HepG2 (cell line): ENCODE measurements at regions not wholly inside any gene's neighbourhood (a gene's known extent, or its start where the extent isn't known, plus 50 kb on each side); places are given as distances from the start of the nearest gene placed in this dataset.

Experiments
- ATAC-seq: fragments of 200-7000 bp; cut with Tn5 transposase; 3 replicates; pipeline ENCODE4 v1.9.1; 2020; ENCODE audit warnings: mild to moderate bottlenecking, moderate library complexity
- BruUV-seq: library from RNA; stranded (reverse); fragments of 400-500 nt; replicated peaks from 2 replicates; lab custom pipeline; 2021; lab: Mats Ljungman, UMichigan
- CTCF ChIA-PET: fragments of 300-600 bp; formaldehyde crosslinking; extraction: SDS; loops from one replicate; lab custom pipeline; 2021; ENCODE audit warnings: low total read pairs, inconsistent platforms, low intra/inter-chr PET ratio; lab: Yijun Ruan, JAX
- POLR2A ChIA-PET: fragments of 350-600 bp; sonication (Branson Sonifier 250); formaldehyde crosslinking; loops from one replicate; lab custom pipeline; 2020; ENCODE audit warnings: antibody characterized with exemption, inconsistent platforms; lab: Yijun Ruan, JAX
- DNase-seq: peaks from one replicate; pipeline ENCODE4 v3.0.0-alpha.2; 2015; ENCODE audit warnings: low spot score
- FAIRE-seq: peaks from 3 replicates; lab custom pipeline; 2011; peaks lifted over from hg19 to GRCh38; lab: Jason Lieb, UNC
- H2AFZ ChIP-seq: one replicate; pipeline ENCODE4 v1.6.1; 2011; ENCODE audit warnings: low read length, inconsistent platforms
- H3K27ac ChIP-seq: fragments of 300-600 bp; 3 replicates; pipeline ENCODE4 v1.8.0; 2011; ENCODE audit warnings: mixed run types, mild to moderate bottlenecking, mixed read lengths, low read length, inconsistent platforms; ENCODE audit not compliant: insufficient read depth; ENCODE audit errors: extremely low read length
- H3K27me3 ChIP-seq, 2 experiments: fragments of 200-600 bp in 1 of 2; 2 replicates in 1 of 2; 3 replicates in 1 of 2; pipeline versions ENCODE4 v1.6.0 to v1.8.0; 2011; ENCODE audit warnings: low read length in 2 of 2, mild to moderate bottlenecking in 2 of 2, moderate library complexity in 2 of 2, inconsistent platforms in 1 of 2; ENCODE audit not compliant: insufficient read depth in 2 of 2, control insufficient read depth in 1 of 2
- H3K36me3 ChIP-seq, 2 experiments: fragments of 200-600 bp in 1 of 2; replicated peaks in 1 of 2; 2 replicates in 1 of 2; 3 replicates in 1 of 2; pipeline versions ENCODE4 v1.5.1 to v1.8.0; 2011; ENCODE audit warnings: low read length in 2 of 2, inconsistent platforms in 1 of 2; ENCODE audit not compliant: insufficient read depth in 2 of 2, control insufficient read depth in 1 of 2
- H3K4me1 ChIP-seq: 2 replicates; pipeline ENCODE4 v1.5.1; 2012; ENCODE audit warnings: low read length, inconsistent platforms; ENCODE audit not compliant: insufficient read depth
- H3K4me2 ChIP-seq: 2 replicates; pipeline ENCODE4 v1.6.0; 2011; ENCODE audit warnings: low read depth, low read length, inconsistent platforms
- H3K4me3 ChIP-seq, 3 experiments: fragments of 200-600 bp in 1 of 3; sonication (generic), shearing (Covaris generic) in 1 of 3; replicated peaks in 1 of 3; 2 replicates each; pipeline ENCODE4 v1.5.1; 2011 to 2016; ENCODE audit warnings: low read length in 3 of 3, inconsistent platforms in 2 of 3, low read depth in 2 of 3, mild to moderate bottlenecking in 2 of 3, control low read depth in 1 of 3, mixed read lengths in 1 of 3; ENCODE audit not compliant: insufficient read depth in 1 of 3
- H3K79me2 ChIP-seq: one replicate; pipeline ENCODE4 v1.6.1; 2011; ENCODE audit warnings: low read length, inconsistent platforms; ENCODE audit not compliant: insufficient read depth
- H3K9ac ChIP-seq: 2 replicates; pipeline ENCODE4 v1.6.0; 2011; ENCODE audit warnings: mild to moderate bottlenecking, low read depth, low read length, inconsistent platforms; ENCODE audit not compliant: insufficient read depth
- H3K9me3 ChIP-seq: 2 replicates; pipeline ENCODE4 v1.5.1; 2012; ENCODE audit warnings: mild to moderate bottlenecking, low read length
- H4K20me1 ChIP-seq: 2 replicates; pipeline ENCODE4 v1.6.0; 2011; ENCODE audit warnings: inconsistent platforms, mild to moderate bottlenecking, low read length, moderate library complexity; ENCODE audit not compliant: insufficient read depth
- IRF2 ChIP-seq: IDR thresholded peaks from 2 replicates; pipeline ENCODE4 v1.6.1; 2018; ENCODE audit warnings: missing genetic modification reagents, missing compliant biosample characterization
- MAF1 ChIP-seq: sonication (generic); formaldehyde crosslinking; IDR thresholded peaks from 2 replicates; pipeline ENCODE4 v1.5.0; 2020; ENCODE audit warnings: missing genetic modification reagents, borderline replicate concordance
- MTA1 ChIP-seq: sonication (generic); formaldehyde crosslinking; IDR thresholded peaks from 2 replicates; pipeline ENCODE4 v1.4.0; 2020; ENCODE audit warnings: missing genetic modification reagents, mild to moderate bottlenecking, borderline replicate concordance
- POLR2G ChIP-seq: fragments of 200-400 bp; formaldehyde crosslinking; IDR thresholded peaks from 2 replicates; pipeline ENCODE4 v1.6.1; 2018; ENCODE audit warnings: mild to moderate bottlenecking, low read depth, low read length, moderate library complexity
- RORA ChIP-seq: sonication (generic); formaldehyde crosslinking; IDR thresholded peaks from 2 replicates; pipeline ENCODE4 v1.5.0; 2020; ENCODE audit warnings: mild to moderate bottlenecking, missing genetic modification reagents, moderate library complexity
- ZBTB38 ChIP-seq: sonication (generic); formaldehyde crosslinking; IDR thresholded peaks from 2 replicates; pipeline ENCODE4 v1.5.1; 2020; ENCODE audit warnings: mild to moderate bottlenecking, missing genetic modification reagents
- ZFP1 ChIP-seq: IDR thresholded peaks from 2 replicates; pipeline ENCODE4 v1.6.1; 2016
- ZNF234 ChIP-seq: sonication (generic); formaldehyde crosslinking; conservative IDR thresholded peaks from 2 replicates; pipeline ENCODE4 v1.5.1; 2020; ENCODE audit warnings: mild to moderate bottlenecking, missing genetic modification reagents
- WGBS: methylation state at CpG from one replicate; pipeline ENCODE4 v1.1.6; 2017; ENCODE audit warnings: low lambda C conversion rate; 5-methylcytosine and 5-hydroxymethylcytosine counted together
- in situ Hi-C: cut with HindIII; loops from 2 replicates; pipeline ENCODE4 v1.10.0; 2017; ENCODE audit warnings: low pct_unique_long_range_greater_than_20kb; ENCODE audit not compliant: extremely low pct_ligation_motif_present
- intact Hi-C: fragments of 100-400 bp; cut with micrococcal nuclease; formaldehyde crosslinking; loops from one replicate; pipeline ENCODE4 v1.10.0; 2022; ENCODE audit not compliant: unreplicated experiment
- TF ChIP-seq, protein P1 (sequence below): sonication (generic); formaldehyde crosslinking; IDR thresholded peaks from 2 replicates; pipeline ENCODE4 v1.8.0; 2023; ENCODE audit warnings: mild to moderate bottlenecking, missing genetic modification reagents
- TF ChIP-seq, protein P2 (sequence below): sonication (generic); formaldehyde crosslinking; conservative IDR thresholded peaks from 2 replicates; pipeline ENCODE4 v1.4.0; 2020; ENCODE audit warnings: mild to moderate bottlenecking, missing genetic modification reagents, moderate library complexity
- TF ChIP-seq, protein P3 (sequence below): sonication (generic); formaldehyde crosslinking; IDR thresholded peaks from 2 replicates; pipeline ENCODE4 v1.4.0; 2020; ENCODE audit warnings: mild to moderate bottlenecking, missing genetic modification reagents
- TF ChIP-seq, protein P4 (sequence below): sonication (generic); formaldehyde crosslinking; IDR thresholded peaks from 2 replicates; pipeline ENCODE4 v1.5.0; 2020; ENCODE audit warnings: mild to moderate bottlenecking, missing genetic modification reagents, borderline replicate concordance

DNA sequence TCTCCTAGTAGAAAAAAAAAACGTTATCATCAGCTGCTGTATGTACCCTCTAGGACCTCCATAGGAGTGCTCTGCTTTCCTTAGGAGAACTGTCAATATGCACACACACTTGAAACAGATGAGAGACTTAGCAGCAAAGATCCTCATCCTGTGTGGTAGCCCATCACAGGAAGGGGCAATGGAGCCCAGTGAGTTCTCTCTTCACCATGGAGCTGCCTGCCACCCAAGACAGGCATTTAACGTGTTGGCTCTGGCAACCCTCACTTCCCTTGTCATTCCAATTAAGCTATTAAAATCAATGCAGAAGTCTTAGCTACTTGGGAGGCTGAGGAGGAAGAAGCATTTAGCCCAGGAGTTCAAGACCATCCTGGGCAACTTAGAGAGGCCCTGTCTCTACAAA, 64.8 kb upstream of the PLEKHA5 start (continued):
- TF ChIP-seq MAF1 (CRISPR knock-in tag): no peak
- TF ChIP-seq ZBTB38 (CRISPR knock-in tag): no peak
- TF ChIP-seq, protein P1, sequence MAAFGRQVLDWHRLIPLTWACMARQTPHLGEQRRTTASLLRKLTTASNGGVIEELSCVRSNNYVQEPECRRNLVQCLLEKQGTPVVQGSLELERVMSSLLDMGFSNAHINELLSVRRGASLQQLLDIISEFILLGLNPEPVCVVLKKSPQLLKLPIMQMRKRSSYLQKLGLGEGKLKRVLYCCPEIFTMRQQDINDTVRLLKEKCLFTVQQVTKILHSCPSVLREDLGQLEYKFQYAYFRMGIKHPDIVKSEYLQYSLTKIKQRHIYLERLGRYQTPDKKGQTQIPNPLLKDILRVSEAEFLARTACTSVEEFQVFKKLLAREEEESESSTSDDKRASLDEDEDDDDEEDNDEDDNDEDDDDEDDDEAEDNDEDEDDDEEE (CRISPR knock-in tag): no peak
- TF ChIP-seq, all 625 proteins: peak for 0

DNA sequence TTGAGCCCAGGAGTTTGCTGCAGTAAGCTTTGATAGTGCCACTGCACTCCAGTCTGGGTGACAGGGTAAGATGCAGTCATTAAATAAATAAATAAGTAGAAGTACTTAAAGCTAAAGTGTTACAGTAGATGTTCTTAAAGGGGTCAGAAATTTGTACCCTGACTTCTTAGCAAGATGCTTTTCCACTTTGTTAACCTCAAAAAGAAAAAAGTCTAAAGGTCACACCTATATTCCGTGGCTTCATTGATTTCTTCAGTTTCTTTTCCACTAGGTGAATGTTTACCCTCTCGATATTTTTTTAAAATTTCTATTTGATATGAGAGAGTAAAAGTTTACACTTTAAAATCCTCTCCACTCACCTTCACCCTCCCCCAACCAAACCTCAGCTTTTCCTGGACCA, 64.3 kb upstream of the PLEKHA5 start:
- ChIA-PET CTCF (no interaction called here), POLR2A (interaction anchor here (1.9 kb wide), 1 partner anchor 32 kb away, joined by 15 read pairs; no protein-coding TSS in a partner anchor)
- H4K20me1 ChIP-seq: no peaks in the 10 kb centered on the region
- ATAC-seq (no peak), FAIRE-seq (no peak), DNase-seq (no peak)
- peak overlapping the region; percentile 72 for H3K27ac ChIP-seq
- H3K36me3 ChIP-seq: no peaks in the 10 kb centered on the region
- in situ Hi-C loops (no loop called here), intact Hi-C loops (loop anchor here (1.0 kb wide), 1 partner anchor 65 kb away; no protein-coding TSS in a partner anchor)
- no peak overlapping the region for H2AFZ ChIP-seq
- no TSS peak for BruUV-seq
- H3K9me3 ChIP-seq: no peaks in the 10 kb centered on the region
- H3K79me2 ChIP-seq: no peaks in the 10 kb centered on the region
- peaks cover 36% of the 10 kb centered on the region for H3K4me1 ChIP-seq
- no peaks in the 10 kb centered on the region; a peak in 1 of 5 replicates for H3K27me3 ChIP-seq
- peak overlapping the region in 1 of 3 experiments; percentile 29; a peak in 3 of 6 replicates for H3K4me3 ChIP-seq
- peak overlapping the region; percentile 58 for H3K4me2 ChIP-seq
- H3K9ac ChIP-seq: peak overlapping the region; percentile 41; the same call in 1 of the 2 replicates
- WGBS: 4% methylated on average over 2 of the region's 2 CpGs
- TF ChIP-seq POLR2G (no peak), ZFP1 (CRISPR knock-in tag) (no peak), ZNF234 (no peak), MTA1 (CRISPR knock-in tag) (no peak), RORA (CRISPR knock-in tag) (no peak), IRF2 (CRISPR knock-in tag) (no peak)
- TF ChIP-seq, protein P2, sequence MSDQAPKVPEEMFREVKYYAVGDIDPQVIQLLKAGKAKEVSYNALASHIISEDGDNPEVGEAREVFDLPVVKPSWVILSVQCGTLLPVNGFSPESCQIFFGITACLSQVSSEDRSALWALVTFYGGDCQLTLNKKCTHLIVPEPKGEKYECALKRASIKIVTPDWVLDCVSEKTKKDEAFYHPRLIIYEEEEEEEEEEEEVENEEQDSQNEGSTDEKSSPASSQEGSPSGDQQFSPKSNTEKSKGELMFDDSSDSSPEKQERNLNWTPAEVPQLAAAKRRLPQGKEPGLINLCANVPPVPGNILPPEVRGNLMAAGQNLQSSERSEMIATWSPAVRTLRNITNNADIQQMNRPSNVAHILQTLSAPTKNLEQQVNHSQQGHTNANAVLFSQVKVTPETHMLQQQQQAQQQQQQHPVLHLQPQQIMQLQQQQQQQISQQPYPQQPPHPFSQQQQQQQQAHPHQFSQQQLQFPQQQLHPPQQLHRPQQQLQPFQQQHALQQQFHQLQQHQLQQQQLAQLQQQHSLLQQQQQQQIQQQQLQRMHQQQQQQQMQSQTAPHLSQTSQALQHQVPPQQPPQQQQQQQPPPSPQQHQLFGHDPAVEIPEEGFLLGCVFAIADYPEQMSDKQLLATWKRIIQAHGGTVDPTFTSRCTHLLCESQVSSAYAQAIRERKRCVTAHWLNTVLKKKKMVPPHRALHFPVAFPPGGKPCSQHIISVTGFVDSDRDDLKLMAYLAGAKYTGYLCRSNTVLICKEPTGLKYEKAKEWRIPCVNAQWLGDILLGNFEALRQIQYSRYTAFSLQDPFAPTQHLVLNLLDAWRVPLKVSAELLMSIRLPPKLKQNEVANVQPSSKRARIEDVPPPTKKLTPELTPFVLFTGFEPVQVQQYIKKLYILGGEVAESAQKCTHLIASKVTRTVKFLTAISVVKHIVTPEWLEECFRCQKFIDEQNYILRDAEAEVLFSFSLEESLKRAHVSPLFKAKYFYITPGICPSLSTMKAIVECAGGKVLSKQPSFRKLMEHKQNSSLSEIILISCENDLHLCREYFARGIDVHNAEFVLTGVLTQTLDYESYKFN: peak; percentile 67
- TF ChIP-seq, protein P3, sequence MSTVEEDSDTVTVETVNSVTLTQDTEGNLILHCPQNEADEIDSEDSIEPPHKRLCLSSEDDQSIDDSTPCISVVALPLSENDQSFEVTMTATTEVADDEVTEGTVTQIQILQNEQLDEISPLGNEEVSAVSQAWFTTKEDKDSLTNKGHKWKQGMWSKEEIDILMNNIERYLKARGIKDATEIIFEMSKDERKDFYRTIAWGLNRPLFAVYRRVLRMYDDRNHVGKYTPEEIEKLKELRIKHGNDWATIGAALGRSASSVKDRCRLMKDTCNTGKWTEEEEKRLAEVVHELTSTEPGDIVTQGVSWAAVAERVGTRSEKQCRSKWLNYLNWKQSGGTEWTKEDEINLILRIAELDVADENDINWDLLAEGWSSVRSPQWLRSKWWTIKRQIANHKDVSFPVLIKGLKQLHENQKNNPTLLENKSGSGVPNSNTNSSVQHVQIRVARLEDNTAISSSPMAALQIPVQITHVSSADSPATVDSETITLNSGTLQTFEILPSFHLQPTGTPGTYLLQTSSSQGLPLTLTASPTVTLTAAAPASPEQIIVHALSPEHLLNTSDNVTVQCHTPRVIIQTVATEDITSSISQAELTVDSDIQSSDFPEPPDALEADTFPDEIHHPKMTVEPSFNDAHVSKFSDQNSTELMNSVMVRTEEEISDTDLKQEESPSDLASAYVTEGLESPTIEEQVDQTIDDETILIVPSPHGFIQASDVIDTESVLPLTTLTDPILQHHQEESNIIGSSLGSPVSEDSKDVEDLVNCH (CRISPR knock-in tag): no peak
- TF ChIP-seq, protein P4, sequence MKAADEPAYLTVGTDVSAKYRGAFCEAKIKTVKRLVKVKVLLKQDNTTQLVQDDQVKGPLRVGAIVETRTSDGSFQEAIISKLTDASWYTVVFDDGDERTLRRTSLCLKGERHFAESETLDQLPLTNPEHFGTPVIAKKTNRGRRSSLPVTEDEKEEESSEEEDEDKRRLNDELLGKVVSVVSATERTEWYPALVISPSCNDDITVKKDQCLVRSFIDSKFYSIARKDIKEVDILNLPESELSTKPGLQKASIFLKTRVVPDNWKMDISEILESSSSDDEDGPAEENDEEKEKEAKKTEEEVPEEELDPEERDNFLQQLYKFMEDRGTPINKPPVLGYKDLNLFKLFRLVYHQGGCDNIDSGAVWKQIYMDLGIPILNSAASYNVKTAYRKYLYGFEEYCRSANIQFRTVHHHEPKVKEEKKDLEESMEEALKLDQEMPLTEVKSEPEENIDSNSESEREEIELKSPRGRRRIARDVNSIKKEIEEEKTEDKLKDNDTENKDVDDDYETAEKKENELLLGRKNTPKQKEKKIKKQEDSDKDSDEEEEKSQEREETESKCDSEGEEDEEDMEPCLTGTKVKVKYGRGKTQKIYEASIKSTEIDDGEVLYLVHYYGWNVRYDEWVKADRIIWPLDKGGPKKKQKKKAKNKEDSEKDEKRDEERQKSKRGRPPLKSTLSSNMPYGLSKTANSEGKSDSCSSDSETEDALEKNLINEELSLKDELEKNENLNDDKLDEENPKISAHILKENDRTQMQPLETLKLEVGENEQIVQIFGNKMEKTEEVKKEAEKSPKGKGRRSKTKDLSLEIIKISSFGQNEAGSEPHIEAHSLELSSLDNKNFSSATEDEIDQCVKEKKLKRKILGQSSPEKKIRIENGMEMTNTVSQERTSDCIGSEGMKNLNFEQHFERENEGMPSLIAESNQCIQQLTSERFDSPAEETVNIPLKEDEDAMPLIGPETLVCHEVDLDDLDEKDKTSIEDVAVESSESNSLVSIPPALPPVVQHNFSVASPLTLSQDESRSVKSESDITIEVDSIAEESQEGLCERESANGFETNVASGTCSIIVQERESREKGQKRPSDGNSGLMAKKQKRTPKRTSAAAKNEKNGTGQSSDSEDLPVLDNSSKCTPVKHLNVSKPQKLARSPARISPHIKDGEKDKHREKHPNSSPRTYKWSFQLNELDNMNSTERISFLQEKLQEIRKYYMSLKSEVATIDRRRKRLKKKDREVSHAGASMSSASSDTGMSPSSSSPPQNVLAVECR (CRISPR knock-in tag): no peak
